Mesendoderm (in vitro differentiated cells): ENCODE measurements at regions not wholly inside any gene's neighbourhood (a gene's known extent, or its start where the extent isn't known, plus 50 kb on each side); places are given as distances from the start of the nearest gene placed in this dataset.

Experiments
- DNase-seq: peaks from one replicate; pipeline ENCODE4 v3.0.0; 2013
- H2AK5ac ChIP-seq: 2 replicates; pipeline ENCODE4 v1.6.1; 2013; ENCODE audit warnings: low read length, inconsistent platforms
- H2BK120ac ChIP-seq: 2 replicates; pipeline ENCODE4 v1.6.1; 2013; ENCODE audit warnings: low read depth, mild to moderate bottlenecking, low read length, moderate library complexity, mixed read lengths
- H2BK15ac ChIP-seq: replicated peaks from 2 replicates; pipeline ENCODE4 v1.6.1; 2013; ENCODE audit warnings: low read depth, mild to moderate bottlenecking, moderate library complexity
- H2BK5ac ChIP-seq: 2 replicates; pipeline ENCODE4 v1.6.1; 2013; ENCODE audit warnings: low read length, inconsistent platforms
- H3K18ac ChIP-seq: 2 replicates; pipeline ENCODE4 v1.6.1; 2013; ENCODE audit warnings: mild to moderate bottlenecking, low read length, mixed read lengths
- H3K23ac ChIP-seq: one replicate; pipeline ENCODE4 v1.6.1; 2013; ENCODE audit warnings: low read length
- H3K27ac ChIP-seq: 2 replicates; pipeline ENCODE4 v1.5.1; 2013; ENCODE audit warnings: low read depth, mild to moderate bottlenecking, inconsistent platforms, low read length, moderate library complexity
- H3K27me3 ChIP-seq: 2 replicates; pipeline ENCODE4 v1.6.1; 2013; ENCODE audit warnings: low read length, control low read depth, mild to moderate bottlenecking, inconsistent platforms; ENCODE audit not compliant: insufficient read depth, poor library complexity
- H3K36me3 ChIP-seq: 2 replicates; pipeline ENCODE4 v1.6.1; 2013; ENCODE audit warnings: low read length, inconsistent platforms; ENCODE audit not compliant: control insufficient read depth, insufficient read depth
- H3K4ac ChIP-seq: one replicate; pipeline ENCODE4 v1.6.1; 2013; ENCODE audit warnings: low read depth, mild to moderate bottlenecking, low read length, moderate library complexity
- H3K4me1 ChIP-seq: 2 replicates; pipeline ENCODE4 v1.6.1; 2013; ENCODE audit warnings: low read depth, low read length, inconsistent platforms; ENCODE audit not compliant: control insufficient read depth
- H3K4me2 ChIP-seq: 2 replicates; pipeline ENCODE4 v1.6.1; 2013; ENCODE audit warnings: low read length
- H3K4me3 ChIP-seq: 2 replicates; pipeline ENCODE4 v1.5.1; 2013; ENCODE audit warnings: mild to moderate bottlenecking, low read length
- H3K56ac ChIP-seq: one replicate; pipeline ENCODE4 v1.6.1; 2013; ENCODE audit warnings: low read length
- H3K79me1 ChIP-seq: 2 replicates; pipeline ENCODE4 v1.6.1; 2013; ENCODE audit warnings: low read length, inconsistent platforms
- H3K79me2 ChIP-seq: 2 replicates; pipeline ENCODE4 v1.6.1; 2013; ENCODE audit warnings: mild to moderate bottlenecking, low read length; ENCODE audit not compliant: control insufficient read depth, insufficient read depth
- H3K9ac ChIP-seq: 2 replicates; pipeline ENCODE4 v1.6.1; 2013; ENCODE audit warnings: low read length, inconsistent platforms
- H4K5ac ChIP-seq: one replicate; pipeline ENCODE4 v1.6.1; 2013; ENCODE audit warnings: low read length
- H4K8ac ChIP-seq: one replicate; pipeline ENCODE4 v1.6.1; 2013; ENCODE audit warnings: low read depth, mild to moderate bottlenecking, control low read depth, low read length, moderate library complexity
- WGBS: extraction: QIAGEN DNeasy Blood & Tissue Kit; methylation state at CpG from one replicate; pipeline ENCODE4 v1.1.7; 2013; ENCODE audit warnings: low lambda C conversion rate, missing lambda C conversion rate; ENCODE audit not compliant: insufficient coverage; ENCODE audit errors: extremely low coverage; 5-methylcytosine and 5-hydroxymethylcytosine counted together

DNA sequence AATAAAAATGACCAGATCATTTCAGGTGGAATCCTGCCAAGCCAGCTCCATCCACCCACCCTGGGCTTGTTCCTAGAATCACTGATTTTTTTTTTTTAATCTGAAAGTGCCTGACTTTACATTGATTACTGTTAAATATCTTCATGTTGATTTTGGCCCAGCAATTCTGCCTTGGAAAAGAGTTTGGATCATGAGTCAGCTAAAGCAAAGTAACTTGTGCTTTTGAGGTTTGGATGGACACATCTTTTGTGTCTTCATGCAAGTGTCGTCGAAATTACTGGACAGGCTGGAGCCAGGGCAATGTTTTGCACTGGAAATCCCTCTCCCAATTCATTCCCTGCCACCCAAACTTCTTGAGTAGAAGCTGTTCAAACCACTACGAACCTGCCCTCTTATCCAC lies 164.0 kb upstream of the SYT13 start:
- no peak overlapping the region for H3K4me2 ChIP-seq
- H2BK15ac ChIP-seq: no peak overlapping the region
- no peak overlapping the region for H2BK120ac ChIP-seq
- no peak for DNase-seq
- H3K4me3 ChIP-seq: no peak overlapping the region
- H3K23ac ChIP-seq: no peak overlapping the region
- no peak overlapping the region for H3K56ac ChIP-seq
- H3K9ac ChIP-seq: no peak overlapping the region
- no peak overlapping the region for H4K8ac ChIP-seq
- no peaks in the 10 kb centered on the region for H3K79me1 ChIP-seq
- no peaks in the 10 kb centered on the region for H3K4me1 ChIP-seq
- H3K4ac ChIP-seq: no peak overlapping the region
- H3K27me3 ChIP-seq: no peaks in the 10 kb centered on the region
- no peak overlapping the region for H2BK5ac ChIP-seq
- H3K36me3 ChIP-seq: no peaks in the 10 kb centered on the region
- H4K5ac ChIP-seq: no peak overlapping the region
- no peak overlapping the region for H2AK5ac ChIP-seq
- no peaks in the 10 kb centered on the region for H3K79me2 ChIP-seq
- no peak overlapping the region for H3K27ac ChIP-seq
- WGBS: no CpG with 5 or more reads among the region's 3 CpGs
- no peak overlapping the region for H3K18ac ChIP-seq

- Histone ChIP-seq H2BK15ac (no peak overlapping the region), H3K79me2 (no peaks in the 10 kb centered on the region), H3K36me3 (no peaks in the 10 kb centered on the region), H3K4me3 (no peak overlapping the region), H3K4me1 (no peaks in the 10 kb centered on the region), H3K27me3 (no peaks in the 10 kb centered on the region), H3K79me1 (no peaks in the 10 kb centered on the region), H3K18ac (no peak overlapping the region), H2AK5ac (no peak overlapping the region), H3K27ac (no peak overlapping the region), H3K56ac (no peak overlapping the region), H3K4me2 (no peak overlapping the region), H3K4ac (no peak overlapping the region), H3K9ac (no peak overlapping the region), H2BK5ac (no peak overlapping the region), H4K8ac (no peak overlapping the region), H3K23ac (no peak overlapping the region), H2BK120ac (no peak overlapping the region), H4K5ac (no peak overlapping the region)
- no CpG with 5 or more reads among the region's 9 CpGs for WGBS
- DNase-seq: no peak
These were observed 163.0 kb upstream of the SYT13 start for GRCh38 chr11:45449036-45449601.

- Histone ChIP-seq H3K4me1 (no peaks in the 10 kb centered on the region), H3K4ac (no peak overlapping the region), H3K79me1 (no peaks in the 10 kb centered on the region), H3K18ac (no peak overlapping the region), H3K36me3 (no peaks in the 10 kb centered on the region), H3K23ac (no peak overlapping the region), H3K56ac (no peak overlapping the region), H3K9ac (no peak overlapping the region), H3K4me2 (no peak overlapping the region), H4K5ac (no peak overlapping the region), H2AK5ac (no peak overlapping the region), H4K8ac (no peak overlapping the region), H2BK5ac (no peak overlapping the region), H3K27ac (no peak overlapping the region), H2BK15ac (no peak overlapping the region), H3K79me2 (no peaks in the 10 kb centered on the region), H3K27me3 (no peaks in the 10 kb centered on the region), H2BK120ac (no peak overlapping the region), H3K4me3 (no peak overlapping the region)
- no CpG with 5 or more reads among the region's 5 CpGs for WGBS
- no peak for DNase-seq
These were observed 162.4 kb upstream of the SYT13 start for GRCh38 chr11:45448561-45448960.

DNA sequence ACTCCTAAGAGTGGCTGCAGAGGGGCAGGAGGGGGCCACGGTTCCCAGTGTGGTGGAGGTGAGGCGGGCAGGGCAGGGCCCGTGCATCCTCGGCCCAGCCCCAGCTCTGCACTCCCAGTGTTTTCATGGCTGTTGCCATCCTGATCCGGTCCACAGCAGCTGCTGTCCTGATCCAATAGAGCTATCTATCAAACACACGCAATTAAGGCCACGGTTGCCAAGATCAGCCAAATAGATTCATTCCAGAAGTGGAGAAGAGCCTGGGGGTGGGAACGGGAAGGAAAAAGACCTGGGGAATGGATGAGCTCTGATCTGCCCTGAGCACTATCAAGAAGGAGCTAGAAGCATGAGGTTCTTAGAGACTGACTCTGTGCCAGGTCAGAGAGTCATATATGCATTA lies 160.9 kb upstream of the SYT13 start:
- Histone ChIP-seq H3K27me3 (no peaks in the 10 kb centered on the region), H3K4me1 (no peaks in the 10 kb centered on the region), H3K79me1 (no peaks in the 10 kb centered on the region), H2BK15ac (no peak overlapping the region), H3K36me3 (no peaks in the 10 kb centered on the region), H2AK5ac (no peak overlapping the region), H3K56ac (no peak overlapping the region), H3K23ac (no peak overlapping the region), H3K4me3 (no peak overlapping the region), H2BK120ac (no peak overlapping the region), H3K4ac (no peak overlapping the region), H4K5ac (no peak overlapping the region), H3K4me2 (no peak overlapping the region), H3K79me2 (no peaks in the 10 kb centered on the region), H3K9ac (no peak overlapping the region), H3K27ac (no peak overlapping the region), H2BK5ac (no peak overlapping the region), H3K18ac (no peak overlapping the region), H4K8ac (no peak overlapping the region)
- WGBS: no CpG with 5 or more reads among the region's 8 CpGs
- DNase-seq: no peak

DNA sequence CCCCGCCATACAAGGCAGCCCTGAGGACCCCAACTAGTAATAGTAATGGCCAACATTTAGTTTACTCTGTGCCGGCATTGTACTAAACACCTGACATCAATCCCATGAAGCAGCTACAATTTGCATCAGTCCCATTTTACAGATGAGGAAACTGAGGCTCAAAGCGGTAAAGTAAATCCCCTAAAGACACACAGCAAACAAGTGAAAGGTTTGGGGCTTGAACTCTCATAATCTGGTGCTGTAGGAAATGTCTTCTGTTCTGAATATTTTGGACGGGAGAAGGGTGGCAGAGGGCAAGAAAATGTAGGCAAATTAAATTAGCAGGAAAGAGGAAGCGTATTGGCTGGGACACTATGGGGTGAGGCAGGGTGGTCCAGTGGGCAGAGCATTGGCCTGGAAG lies 160.3 kb upstream of the SYT13 start:
- no peak overlapping the region for H4K8ac ChIP-seq
- H3K27ac ChIP-seq: no peak overlapping the region
- no peak for DNase-seq
- H3K18ac ChIP-seq: no peak overlapping the region
- H2BK15ac ChIP-seq: no peak overlapping the region
- H3K23ac ChIP-seq: no peak overlapping the region
- H3K4me3 ChIP-seq: no peak overlapping the region
- no peaks in the 10 kb centered on the region for H3K79me1 ChIP-seq
- H3K79me2 ChIP-seq: no peaks in the 10 kb centered on the region
- H3K36me3 ChIP-seq: no peaks in the 10 kb centered on the region
- no peak overlapping the region for H2BK5ac ChIP-seq
- H3K27me3 ChIP-seq: no peaks in the 10 kb centered on the region
- no peak overlapping the region for H2BK120ac ChIP-seq
- H3K4me1 ChIP-seq: no peaks in the 10 kb centered on the region
- no CpG with 5 or more reads among the region's 5 CpGs for WGBS
- H4K5ac ChIP-seq: no peak overlapping the region
- H3K9ac ChIP-seq: no peak overlapping the region
- no peak overlapping the region for H3K4ac ChIP-seq
- no peak overlapping the region for H3K4me2 ChIP-seq
- H3K56ac ChIP-seq: no peak overlapping the region
- H2AK5ac ChIP-seq: no peak overlapping the region

DNA sequence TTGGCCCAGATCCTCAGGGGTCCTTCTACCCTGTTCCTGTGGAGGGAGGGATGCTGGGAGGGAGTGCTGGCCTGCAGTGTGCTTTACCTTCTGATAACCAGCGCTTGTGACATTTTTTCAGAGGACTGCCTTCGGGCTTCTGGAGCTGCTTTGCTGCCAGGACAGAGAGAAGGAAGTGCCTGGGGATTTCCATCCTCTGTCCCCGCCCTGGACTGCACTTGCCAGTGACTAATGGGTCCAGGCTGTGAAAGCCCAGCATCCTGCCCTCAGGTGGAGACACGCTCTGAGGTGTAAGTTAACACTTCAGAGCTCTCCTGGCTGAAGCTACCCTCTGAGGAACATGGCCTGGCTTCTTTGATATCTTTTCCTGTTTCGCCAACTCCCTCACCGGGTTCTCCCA lies 158.7 kb upstream of the SYT13 start:
- no peak overlapping the region for H3K4me3 ChIP-seq
- no peak overlapping the region for H3K56ac ChIP-seq
- no peak overlapping the region for H2BK120ac ChIP-seq
- H3K9ac ChIP-seq: no peak overlapping the region
- no peaks in the 10 kb centered on the region for H3K4me1 ChIP-seq
- H3K4ac ChIP-seq: no peak overlapping the region
- H4K8ac ChIP-seq: no peak overlapping the region
- no peak overlapping the region for H2AK5ac ChIP-seq
- H4K5ac ChIP-seq: no peak overlapping the region
- DNase-seq: peak; percentile 74
- WGBS: no CpG with 5 or more reads among the region's 6 CpGs
- no peak overlapping the region for H3K23ac ChIP-seq
- no peak overlapping the region for H3K4me2 ChIP-seq
- peak overlapping the region; percentile 20 for H3K18ac ChIP-seq
- H3K27ac ChIP-seq: no peak overlapping the region
- H3K27me3 ChIP-seq: no peaks in the 10 kb centered on the region
- H3K79me2 ChIP-seq: no peaks in the 10 kb centered on the region
- H3K36me3 ChIP-seq: no peaks in the 10 kb centered on the region
- H3K79me1 ChIP-seq: no peaks in the 10 kb centered on the region
- no peak overlapping the region for H2BK15ac ChIP-seq
- H2BK5ac ChIP-seq: no peak overlapping the region
